ENCODE measurements at regions not wholly inside any gene's neighbourhood (a gene's known extent, or its start where the extent isn't known, plus 50 kb on each side); places are given as distances from the start of the nearest gene placed in this dataset.

GRCh38 chr13:86355301-86355700, 556.1 kb upstream of the SLITRK6 start:
- TF ChIP-seq EP300 (IDR thresholded peaks at IDR 0.05) (no peak), CTCF (IDR thresholded peaks at IDR 0.05) (no peak), POLR2A (IDR thresholded peaks at IDR 0.05) (no peak)
